ENCODE measurements at regions not wholly inside any gene's neighbourhood (a gene's known extent, or its start where the extent isn't known, plus 50 kb on each side); places are given as distances from the start of the nearest gene placed in this dataset.

DNA sequence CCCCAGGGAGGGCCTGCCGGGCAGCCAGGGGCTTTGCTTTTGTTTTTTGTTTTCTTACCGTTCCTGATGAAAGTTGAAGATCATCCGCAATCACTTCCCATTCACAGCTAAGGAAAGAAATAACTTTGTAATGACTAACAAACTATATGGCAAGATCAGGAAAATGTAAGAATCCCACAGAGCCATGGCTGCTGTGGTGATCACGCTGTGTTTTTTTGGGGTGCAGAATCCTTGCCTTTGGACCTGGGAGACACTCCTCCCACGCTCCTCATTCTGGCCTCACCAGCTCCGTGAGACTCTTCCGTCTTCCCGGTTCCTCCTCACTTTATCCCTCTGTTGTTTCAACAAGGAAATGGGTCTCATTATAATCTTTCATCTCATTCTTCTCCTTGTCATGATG, 443.0 kb upstream of the MGMT start:
- intact Hi-C loops (cut with DNase I; ENCODE audit: low total_unique reads), result no loop called here
- WGBS, 2 donors, result 85 to 91% methylated on average over 8 of the region's 8 CpGs
- no peak for DNase-seq (ENCODE audit: low spot score in 2 of 2)
- TF ChIP-seq, protein P1, sequence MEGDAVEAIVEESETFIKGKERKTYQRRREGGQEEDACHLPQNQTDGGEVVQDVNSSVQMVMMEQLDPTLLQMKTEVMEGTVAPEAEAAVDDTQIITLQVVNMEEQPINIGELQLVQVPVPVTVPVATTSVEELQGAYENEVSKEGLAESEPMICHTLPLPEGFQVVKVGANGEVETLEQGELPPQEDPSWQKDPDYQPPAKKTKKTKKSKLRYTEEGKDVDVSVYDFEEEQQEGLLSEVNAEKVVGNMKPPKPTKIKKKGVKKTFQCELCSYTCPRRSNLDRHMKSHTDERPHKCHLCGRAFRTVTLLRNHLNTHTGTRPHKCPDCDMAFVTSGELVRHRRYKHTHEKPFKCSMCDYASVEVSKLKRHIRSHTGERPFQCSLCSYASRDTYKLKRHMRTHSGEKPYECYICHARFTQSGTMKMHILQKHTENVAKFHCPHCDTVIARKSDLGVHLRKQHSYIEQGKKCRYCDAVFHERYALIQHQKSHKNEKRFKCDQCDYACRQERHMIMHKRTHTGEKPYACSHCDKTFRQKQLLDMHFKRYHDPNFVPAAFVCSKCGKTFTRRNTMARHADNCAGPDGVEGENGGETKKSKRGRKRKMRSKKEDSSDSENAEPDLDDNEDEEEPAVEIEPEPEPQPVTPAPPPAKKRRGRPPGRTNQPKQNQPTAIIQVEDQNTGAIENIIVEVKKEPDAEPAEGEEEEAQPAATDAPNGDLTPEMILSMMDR (IDR thresholded peaks at IDR 0.05), result no peak
- H3K4me3 ChIP-seq (ENCODE audit: low read depth, poor library complexity, severe bottlenecking), result no peak overlapping the region

DNA sequence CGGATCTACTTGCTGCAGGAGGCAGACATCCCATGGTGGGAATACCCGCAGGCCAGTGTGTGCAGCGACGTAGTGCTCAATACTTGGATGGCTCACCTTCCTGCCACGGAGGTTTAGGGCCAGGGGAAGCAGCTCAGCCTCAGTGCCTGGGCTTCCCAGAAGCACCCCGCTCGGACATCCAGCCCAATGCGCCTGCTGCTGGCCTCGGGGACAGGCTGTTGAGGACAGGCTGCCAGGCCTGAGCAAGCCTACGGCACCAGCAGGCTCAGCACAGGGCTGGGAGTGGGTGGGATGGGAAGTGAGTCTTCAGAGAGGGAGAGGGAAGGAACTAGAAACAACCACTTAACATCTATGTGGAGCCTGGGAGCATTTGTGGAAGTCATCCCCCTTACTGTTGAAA, 441.3 kb upstream of the MGMT start:
- 70 to 84% methylated on average over 7 to 10 of the region's 10 CpGs for WGBS, 2 donors
- no peak overlapping the region for H3K4me3 ChIP-seq (ENCODE audit: low read depth, poor library complexity, severe bottlenecking)
- intact Hi-C loops (cut with DNase I; ENCODE audit: low total_unique reads), result no loop called here

DNA sequence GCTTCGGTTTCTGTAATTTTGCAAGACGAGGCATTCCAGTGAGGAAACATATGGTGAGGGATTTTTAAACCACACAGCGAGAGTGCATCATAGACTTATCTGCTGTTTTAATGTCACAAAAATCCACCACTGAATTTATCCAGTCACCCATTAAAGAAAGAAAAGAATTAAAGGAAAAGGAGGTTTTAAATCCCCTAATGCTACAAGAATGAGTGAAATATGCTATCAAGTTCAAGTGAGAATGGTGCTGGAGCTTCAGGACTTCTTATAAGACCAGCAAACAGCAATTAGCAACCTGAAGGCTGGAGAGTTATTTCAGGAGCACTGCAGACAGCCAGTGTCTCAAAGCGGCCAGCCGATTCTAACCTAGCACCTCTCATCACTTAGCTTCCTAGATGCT, 439.1 kb upstream of the MGMT start:
- no peak for DNase-seq (ENCODE audit: low spot score in 2 of 2)
- 77 to 83% methylated on average over 5 of the region's 5 CpGs for WGBS, 2 donors
- intact Hi-C loops (cut with DNase I; ENCODE audit: low total_unique reads), result no loop called here
- TF ChIP-seq, protein P1 (IDR thresholded peaks at IDR 0.05), result no peak
- TF ChIP-seq POLR2A (IDR thresholded peaks at IDR 0.05), result no peak
- H3K4me3 ChIP-seq (ENCODE audit: low read depth, poor library complexity, severe bottlenecking), result no peak overlapping the region

More for the DNA sequence above, 441.3 kb upstream of the MGMT start:
- TF ChIP-seq POLR2A (IDR thresholded peaks at IDR 0.05), result no peak
- TF ChIP-seq, protein P1 (IDR thresholded peaks at IDR 0.05), result no peak
- no peak for DNase-seq (ENCODE audit: low spot score in 2 of 2)

DNA sequence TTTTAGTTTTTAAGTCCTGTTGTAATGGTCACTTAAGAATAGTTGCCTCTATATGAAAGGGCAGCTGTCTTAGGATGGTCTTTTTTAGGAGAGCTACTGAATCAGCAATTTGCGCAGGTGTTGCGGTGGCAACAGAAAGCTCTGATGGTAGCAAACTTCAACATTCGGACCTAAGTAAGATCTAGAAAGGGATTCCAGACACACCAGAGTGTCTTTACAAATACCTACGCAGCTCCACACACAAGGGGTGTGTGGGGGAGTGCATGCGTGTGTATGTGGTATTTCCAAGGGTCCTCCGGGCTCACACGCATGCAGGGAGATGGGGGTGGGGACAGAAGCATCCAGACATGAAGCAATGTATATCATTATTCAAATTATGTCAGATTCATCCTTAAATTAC, 438.6 kb upstream of the MGMT start:
- H3K4me3 ChIP-seq (ENCODE audit: low read depth, poor library complexity, severe bottlenecking), result no peak overlapping the region
- 88 to 90% methylated on average over 7 of the region's 7 CpGs for WGBS, 2 donors
- no peak for DNase-seq (ENCODE audit: low spot score in 2 of 2)
- intact Hi-C loops (cut with DNase I; ENCODE audit: low total_unique reads), result no loop called here
- no peak for TF ChIP-seq POLR2A (IDR thresholded peaks at IDR 0.05)
- TF ChIP-seq, protein P1 (IDR thresholded peaks at IDR 0.05), result no peak

DNA sequence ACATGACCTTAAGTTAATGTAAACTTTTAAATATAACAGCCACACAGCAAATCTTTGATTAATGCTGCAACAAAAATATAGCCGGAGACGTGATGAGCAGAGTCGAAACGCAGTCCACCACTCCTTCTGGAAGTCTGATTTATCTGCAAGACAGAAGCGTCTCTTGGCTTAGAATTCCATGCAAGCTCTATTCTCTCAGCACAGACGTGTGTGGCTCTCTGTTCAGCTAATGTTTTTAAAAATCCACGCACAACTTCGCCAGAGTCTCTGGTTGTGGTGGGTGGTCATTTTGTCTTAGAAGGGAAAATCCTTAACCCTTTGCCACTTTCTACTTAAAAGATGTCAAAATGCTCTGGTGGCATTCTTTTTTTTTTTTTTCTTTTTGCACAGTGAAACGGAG, 438.0 kb upstream of the MGMT start:
- intact Hi-C loops (cut with DNase I; ENCODE audit: low total_unique reads), result no loop called here
- H3K4me3 ChIP-seq (ENCODE audit: low read depth, poor library complexity, severe bottlenecking), result no peak overlapping the region
- WGBS, 2 donors, result 62 to 65% methylated on average over 9 of the region's 9 CpGs
- no peak for DNase-seq (ENCODE audit: low spot score in 2 of 2)
- TF ChIP-seq, protein P1 (IDR thresholded peaks at IDR 0.05), result no peak

DNA sequence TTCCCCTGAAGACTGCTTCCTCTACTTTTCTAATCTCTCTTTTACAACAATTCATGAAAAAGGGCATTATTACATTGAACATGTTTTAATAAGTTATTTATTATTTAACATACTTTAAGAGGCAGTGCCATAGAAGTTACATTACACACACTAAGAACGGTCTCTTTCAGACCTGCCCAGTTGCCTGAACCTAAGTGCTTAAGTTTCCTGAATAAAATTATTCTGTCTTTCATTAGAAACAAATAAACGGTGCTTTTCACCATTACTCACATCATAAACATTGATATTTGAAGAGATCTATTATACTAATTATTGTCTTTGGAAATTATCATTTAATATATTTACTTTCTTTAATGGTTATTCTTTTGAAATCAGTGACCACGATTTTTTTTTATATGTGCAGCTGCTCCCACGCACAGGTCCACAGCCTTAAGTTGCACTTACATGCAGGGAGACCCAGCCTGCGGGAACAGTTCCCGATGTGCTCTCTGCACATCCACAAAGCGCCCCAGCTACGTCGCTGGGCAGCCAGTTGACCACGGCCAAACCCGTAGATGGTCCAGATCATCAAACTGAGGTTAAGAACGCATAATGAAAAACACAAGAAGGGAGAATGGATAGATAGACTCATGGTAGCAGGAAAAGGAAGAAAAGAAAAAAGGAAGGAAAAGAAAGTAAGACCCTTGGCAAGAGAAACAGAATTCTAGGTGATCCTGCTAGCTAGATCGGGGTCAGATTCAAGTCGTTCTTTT, 437.0 kb upstream of the MGMT start:
- 87 to 90% methylated on average over 14 of the region's 14 CpGs for WGBS, 2 donors
- intact Hi-C loops (cut with DNase I; ENCODE audit: low total_unique reads), result no loop called here
- no peak for DNase-seq (ENCODE audit: low spot score in 2 of 2)
- TF ChIP-seq, protein P1 (IDR thresholded peaks at IDR 0.05), result no peak
- no peak for TF ChIP-seq POLR2A (IDR thresholded peaks at IDR 0.05)
- no peak overlapping the region for H3K4me3 ChIP-seq (ENCODE audit: low read depth, poor library complexity, severe bottlenecking)

All from lower leg skin (tissue), 4 donors.